HS-5 (cell line): ENCODE measurements at regions not wholly inside any gene's neighbourhood (a gene's known extent, or its start where the extent isn't known, plus 50 kb on each side); places are given as distances from the start of the nearest gene placed in this dataset.

Experiments
- DNase-seq: peaks from one replicate; pipeline ENCODE4 v3.0.0-alpha.2; 2012; ENCODE audit warnings: low read depth

GRCh38 chr3:144380849-144381248, 409.2 kb downstream of the DIPK2A start:
- DNase-seq, result no peak

- no peak for DNase-seq
Measured at GRCh38 chr3:144381607-144382006, 410.0 kb downstream of the DIPK2A start.

GRCh38 chr3:144384241-144384979, 412.8 kb downstream of the DIPK2A start:
- DNase-seq, result no peak

DNA sequence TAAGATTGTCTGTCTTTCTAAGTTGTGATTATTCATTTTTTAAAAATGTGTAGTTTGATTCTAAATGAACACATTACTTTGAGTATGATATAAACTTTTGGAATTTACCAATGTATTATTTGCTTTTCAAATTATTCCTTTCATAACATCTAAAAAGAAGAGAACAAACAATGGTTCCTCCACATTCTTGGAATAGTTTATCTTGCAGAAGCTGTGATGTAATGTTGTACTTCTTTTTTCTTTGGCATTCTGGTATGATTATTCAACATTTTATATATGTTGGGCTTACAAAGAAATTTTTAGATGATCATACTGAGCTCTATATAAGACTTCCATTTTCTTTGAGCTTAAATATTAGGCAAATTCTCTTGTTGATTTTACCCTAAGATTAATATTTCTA, 419.2 kb downstream of the DIPK2A start:
- no peak for DNase-seq

GRCh38 chr3:144391236-144391635, 419.6 kb downstream of the DIPK2A start:
- no peak for DNase-seq

GRCh38 chr3:144394032-144394431, 422.4 kb downstream of the DIPK2A start:
- peak; percentile 43 for DNase-seq

GRCh38 chr3:144402430-144402829, 430.8 kb downstream of the DIPK2A start:
- DNase-seq, result no peak

DNA sequence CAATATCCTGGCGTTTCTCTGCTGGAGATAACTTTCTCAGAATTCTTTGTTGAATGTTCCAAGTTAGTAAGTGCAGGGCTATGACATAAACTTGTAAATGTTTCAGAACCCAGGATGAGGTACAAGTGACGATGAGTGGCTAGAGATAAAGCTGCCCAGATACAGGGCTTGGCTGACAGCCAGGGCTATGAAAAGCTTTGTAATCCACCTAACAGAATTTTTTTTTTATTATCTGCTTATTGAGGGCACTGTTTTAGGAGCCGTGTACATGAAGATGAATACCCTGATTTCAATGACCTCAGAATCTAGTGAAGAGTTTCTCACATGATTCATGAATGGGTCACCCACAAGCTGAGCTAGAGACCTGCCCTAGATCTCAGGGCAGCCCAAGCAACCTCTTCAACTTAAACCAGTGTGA, 431.4 kb downstream of the DIPK2A start:
- DNase-seq, result peak; percentile 13

- DNase-seq, result no peak
Measured at GRCh38 chr3:144407335-144407734, 435.7 kb downstream of the DIPK2A start.

DNA sequence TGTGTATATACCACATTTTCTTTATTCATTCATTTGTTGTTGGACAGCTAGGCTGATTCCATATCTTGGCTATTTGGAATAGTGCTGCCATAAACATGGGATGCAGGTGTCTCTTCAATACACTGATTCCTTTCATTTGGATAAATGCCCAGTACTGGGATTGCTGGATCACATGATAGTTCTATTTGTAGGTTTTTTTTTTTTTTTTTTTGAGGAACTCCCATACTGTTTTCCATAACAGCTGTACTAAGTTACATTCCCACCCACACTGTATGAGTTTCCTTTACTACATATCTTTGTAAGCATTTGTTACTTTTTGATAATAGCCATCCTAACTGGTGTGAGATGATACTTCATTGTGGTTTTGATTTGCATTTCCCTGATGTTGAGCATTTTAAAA, 437.7 kb downstream of the DIPK2A start:
- no peak for DNase-seq

DNA sequence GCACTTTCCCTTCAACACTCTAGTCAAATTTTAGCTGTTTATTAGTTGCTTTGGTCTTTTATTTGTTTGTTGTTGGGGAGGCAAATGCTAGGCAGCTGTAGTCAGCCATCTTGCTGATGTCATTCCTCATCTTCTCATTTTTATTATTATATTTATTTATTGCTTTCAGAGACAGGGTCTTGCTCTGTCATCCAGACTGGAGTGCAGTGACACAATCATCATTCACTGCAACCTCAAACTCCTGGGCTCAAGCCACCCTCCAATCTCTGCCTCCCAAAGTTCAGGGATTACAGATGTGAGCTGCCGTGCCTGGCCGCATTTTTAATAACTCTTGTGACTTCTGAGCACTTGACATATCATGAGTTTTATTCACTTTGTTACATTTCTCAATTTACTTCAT, 441.4 kb downstream of the DIPK2A start:
- DNase-seq, result no peak

DNA sequence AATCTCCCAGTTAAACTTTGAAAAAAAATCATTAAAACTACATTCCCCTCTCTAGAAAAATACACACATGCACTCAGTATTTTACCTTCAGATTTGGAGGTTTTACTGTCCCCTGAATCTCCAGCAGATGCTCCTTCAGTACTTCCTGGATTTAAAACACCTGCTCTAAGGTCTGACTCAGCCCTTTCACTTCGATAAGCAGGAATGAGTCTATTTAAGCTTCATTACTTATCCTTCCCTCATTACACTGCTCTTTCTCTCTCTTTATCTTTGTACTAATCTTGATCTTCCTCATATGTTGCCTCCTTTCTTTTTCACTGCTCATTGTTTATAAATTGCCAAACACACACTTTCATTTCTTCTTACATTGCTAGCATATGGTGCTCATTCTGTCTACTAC, 443.9 kb downstream of the DIPK2A start:
- no peak for DNase-seq

DNA sequence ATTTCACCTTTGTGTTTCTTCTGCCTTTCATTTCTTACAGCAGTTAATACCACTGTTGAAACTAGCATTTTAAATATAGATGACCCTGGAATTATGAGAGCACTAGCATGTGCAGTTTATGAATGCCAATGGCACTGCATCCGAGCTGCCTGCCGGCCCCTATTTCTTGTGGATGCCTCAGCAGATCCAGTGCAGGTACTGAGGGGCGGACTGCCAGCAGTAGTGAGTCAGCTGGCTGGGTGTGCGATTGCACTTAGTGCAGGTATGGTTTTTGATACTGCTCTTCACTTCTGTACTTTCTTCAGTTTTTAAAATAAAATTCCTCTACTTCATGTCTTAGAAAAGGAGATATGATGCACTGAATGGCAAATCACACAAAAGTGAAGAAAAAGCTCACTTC, 453.0 kb downstream of the DIPK2A start:
- DNase-seq, result no peak

DNA sequence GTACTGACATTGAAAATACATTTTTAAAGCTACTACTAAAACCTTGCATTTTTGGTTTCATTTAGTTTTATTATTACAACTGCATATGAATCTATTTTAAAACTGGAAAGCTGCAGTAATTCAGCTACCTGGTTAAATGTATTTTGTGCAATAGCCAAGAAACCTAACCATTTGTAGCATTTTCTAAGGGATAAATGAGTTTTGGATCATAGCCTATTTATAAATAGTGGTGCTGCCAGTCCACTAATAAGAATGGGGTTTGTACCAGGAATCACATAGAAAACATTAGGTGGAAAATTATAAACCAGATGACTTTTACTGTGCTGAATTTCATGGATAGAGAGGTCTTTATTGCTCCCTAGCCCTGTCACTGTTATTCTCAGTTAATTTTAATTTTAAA, 454.7 kb downstream of the DIPK2A start:
- no peak for DNase-seq

- no peak for DNase-seq
Measured at GRCh38 chr3:144426967-144427366, 455.3 kb downstream of the DIPK2A start.

DNA sequence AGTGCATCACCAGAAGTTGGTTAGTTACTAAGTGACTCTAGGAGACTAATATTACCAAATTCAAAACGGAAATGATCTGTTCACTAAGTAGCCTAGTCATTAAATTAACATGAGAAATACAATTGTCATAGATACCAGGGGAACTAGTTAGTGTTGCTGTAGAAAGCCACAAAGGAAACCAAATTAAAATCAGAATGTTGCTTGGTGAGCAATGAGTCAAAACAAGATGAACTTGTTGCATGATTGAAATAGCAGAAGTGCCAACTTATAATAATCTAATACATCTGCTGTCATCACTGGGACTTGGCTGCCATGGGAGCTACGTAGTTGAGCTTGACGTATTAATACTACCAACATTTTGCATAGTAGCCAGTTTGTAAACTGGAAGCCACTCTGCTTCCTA, 458.1 kb downstream of the DIPK2A start:
- peak; percentile 11 for DNase-seq

GRCh38 chr3:144431134-144431533, 459.5 kb downstream of the DIPK2A start:
- DNase-seq, result no peak

GRCh38 chr3:144433006-144433405, 461.4 kb downstream of the DIPK2A start:
- no peak for DNase-seq

GRCh38 chr3:144437989-144438388, 466.4 kb downstream of the DIPK2A start:
- no peak for DNase-seq

DNA sequence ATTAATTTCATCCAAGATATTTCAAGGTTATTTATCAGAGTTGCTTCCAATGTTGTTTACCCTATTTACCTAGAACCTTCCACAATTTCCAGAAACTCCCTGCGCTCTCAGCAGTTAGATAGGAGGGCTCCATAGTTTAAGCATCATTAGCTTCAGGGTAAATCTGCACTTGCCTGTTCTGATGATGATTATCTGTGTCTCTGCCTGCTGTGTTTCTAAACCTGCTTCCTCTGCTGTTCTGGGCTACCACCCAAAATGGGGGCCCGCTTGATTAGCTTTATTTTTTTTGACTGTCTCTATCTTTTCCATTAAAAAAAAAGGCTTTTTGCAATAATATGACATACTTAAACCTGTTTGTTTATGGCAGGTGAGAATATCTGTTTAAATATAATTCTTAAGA, 472.4 kb downstream of the DIPK2A start:
- DNase-seq, result no peak

DNA sequence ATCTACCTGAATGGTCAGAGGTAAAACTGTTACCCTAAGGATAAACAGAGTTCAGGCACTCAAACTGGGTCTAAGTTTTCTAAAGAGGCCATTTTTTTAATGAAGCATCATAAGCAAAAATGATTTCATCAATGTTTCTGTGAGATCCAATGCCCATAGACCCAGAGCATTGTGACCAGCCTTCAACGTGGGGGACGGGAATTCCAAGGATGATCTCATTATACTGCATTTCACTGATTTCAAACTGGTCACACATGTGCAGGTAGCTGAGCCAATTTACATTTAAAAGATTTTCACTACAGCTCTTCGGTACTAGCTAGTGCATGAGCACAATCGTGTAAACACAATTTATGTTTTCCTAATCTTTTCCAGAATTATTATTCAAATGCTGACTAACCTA, 472.9 kb downstream of the DIPK2A start:
- no peak for DNase-seq

GRCh38 chr3:144455841-144456440, 484.3 kb downstream of the DIPK2A start:
- no peak for DNase-seq

DNA sequence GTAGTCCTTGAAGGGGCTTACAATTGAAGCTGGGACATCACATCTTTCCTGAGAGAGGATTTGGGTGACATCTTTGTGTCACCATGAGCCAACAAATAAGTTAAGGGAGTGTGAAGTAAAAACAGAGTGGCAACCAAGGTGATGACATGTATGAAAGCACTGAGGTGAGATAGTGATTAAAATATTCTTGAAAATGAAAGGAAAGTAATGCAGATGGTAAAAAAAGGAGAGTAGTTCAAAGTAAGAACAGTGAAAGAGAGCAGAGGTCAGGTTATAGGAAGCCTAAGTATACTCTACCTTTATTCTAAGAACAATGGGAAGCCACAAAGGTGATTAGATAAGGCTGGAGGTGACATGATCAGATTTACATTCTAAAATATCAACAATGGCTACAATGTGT, 486.1 kb downstream of the DIPK2A start:
- DNase-seq, result no peak

DNA sequence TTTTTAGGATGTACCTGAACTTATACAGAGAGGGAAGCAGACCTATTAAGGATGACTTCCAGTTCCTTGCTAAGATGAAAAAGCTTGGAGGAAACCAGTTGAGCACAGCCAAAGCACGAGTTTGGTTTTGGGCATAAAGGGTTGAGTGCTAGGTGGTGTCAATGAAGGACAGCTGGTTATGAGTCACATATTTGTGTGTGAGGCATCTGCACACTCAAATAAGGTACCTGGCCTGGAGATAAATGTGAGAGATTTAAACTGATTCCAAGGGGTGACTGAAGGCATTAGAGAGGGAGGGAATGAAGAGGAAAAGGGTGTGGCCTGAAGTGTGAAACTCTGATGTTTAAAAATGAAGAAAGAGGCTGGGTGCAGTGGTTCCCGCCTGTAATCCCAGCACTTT, 486.7 kb downstream of the DIPK2A start:
- DNase-seq, result no peak
